Endothelial cell of umbilical vein (primary cell): ENCODE measurements at regions not wholly inside any gene's neighbourhood (a gene's known extent, or its start where the extent isn't known, plus 50 kb on each side); places are given as distances from the start of the nearest gene placed in this dataset.

Source experiments
- BruUV-seq: library from RNA; stranded (reverse); fragments of 400-500 nt; replicated peaks from 2 replicates; lab custom pipeline; 2021; lab: Mats Ljungman, UMichigan
- CTCF ChIA-PET: fragments of 300-600, 350-600 bp; sonication (Branson Sonifier 250); formaldehyde crosslinking; loops from one replicate; lab custom pipeline; 2021; ENCODE audit warnings: antibody characterized with exemption, inconsistent platforms; lab: Charles Lee
- POLR2A ChIA-PET: fragments of 300-600, 350-600 bp; sonication (Branson Sonifier 250); formaldehyde crosslinking; loops from one replicate; lab custom pipeline; 2021; ENCODE audit warnings: antibody characterized with exemption, inconsistent platforms; lab: Charles Lee
- DNase-seq: peaks from one replicate; pipeline ENCODE4 v3.0.0-alpha.2; 2011; ENCODE audit warnings: low read depth, low spot score
- FAIRE-seq: peaks from 2 replicates; lab custom pipeline; 2011; peaks lifted over from hg19 to GRCh38; lab: Jason Lieb, UNC
- H2AFZ ChIP-seq: 2 replicates; pipeline ENCODE4 v1.6.0; 2012; ENCODE audit warnings: low read depth, low read length, control low read depth, inconsistent platforms
- H3K27ac ChIP-seq: 2 replicates; pipeline ENCODE4 v1.5.1; 2011; ENCODE audit warnings: low read depth, mild to moderate bottlenecking, control low read depth, low read length, moderate library complexity; ENCODE audit not compliant: insufficient read depth
- H3K27me3 ChIP-seq, 2 experiments: 2 replicates each; pipeline versions ENCODE4 v1.6.0 to v1.6.1; 2011; ENCODE audit warnings: low read length in 2 of 2, mixed read lengths in 1 of 2; ENCODE audit not compliant: control insufficient read depth in 2 of 2, insufficient read depth in 2 of 2
- H3K36me3 ChIP-seq, 2 experiments: 2 replicates in 1 of 2; 3 replicates in 1 of 2; pipeline ENCODE4 v1.5.1; 2011; ENCODE audit warnings: low read length in 2 of 2, mild to moderate bottlenecking in 1 of 2, moderate library complexity in 1 of 2; ENCODE audit not compliant: control insufficient read depth in 2 of 2, insufficient read depth in 2 of 2; ENCODE audit errors: extremely low read depth in 1 of 2
- H3K4me1 ChIP-seq: 3 replicates; pipeline ENCODE4 v1.5.1; 2011; ENCODE audit warnings: mild to moderate bottlenecking, low read length; ENCODE audit not compliant: control insufficient read depth, insufficient read depth; ENCODE audit errors: extremely low read depth
- H3K4me2 ChIP-seq: 2 replicates; pipeline ENCODE4 v1.6.1; 2011; ENCODE audit warnings: low read length, control low read depth, mixed read lengths; ENCODE audit not compliant: insufficient read depth
- H3K4me3 ChIP-seq, 3 experiments: fragments of 200-600 bp in 1 of 3; sonication (generic), shearing (Covaris generic) in 1 of 3; replicated peaks in 1 of 3; 2 replicates each; pipeline ENCODE4 v1.5.1; 2011 to 2016; ENCODE audit warnings: control low read depth in 3 of 3, low read length in 3 of 3, mild to moderate bottlenecking in 2 of 3, inconsistent platforms in 1 of 3, low read depth in 1 of 3, moderate library complexity in 1 of 3; ENCODE audit not compliant: insufficient read depth in 1 of 3
- H3K79me2 ChIP-seq: 2 replicates; pipeline ENCODE4 v1.6.0; 2012; ENCODE audit warnings: low read length, inconsistent platforms; ENCODE audit not compliant: control insufficient read depth, insufficient read depth
- H3K9ac ChIP-seq: replicated peaks from 2 replicates; pipeline ENCODE3; 2011; ENCODE audit warnings: low read length, control low read depth; ENCODE audit not compliant: insufficient read depth; ENCODE audit errors: extremely low read depth
- H3K9me1 ChIP-seq: replicated peaks from 3 replicates; pipeline ENCODE4 v1.6.0; 2011; ENCODE audit warnings: mild to moderate bottlenecking, low read length; ENCODE audit not compliant: control insufficient read depth, insufficient read depth; ENCODE audit errors: extremely low read depth
- H3K9me3 ChIP-seq: replicated peaks from 2 replicates; pipeline ENCODE4 v1.5.1; 2012; ENCODE audit warnings: low read length, inconsistent platforms; ENCODE audit not compliant: control insufficient read depth, insufficient read depth
- H4K20me1 ChIP-seq: replicated peaks from 2 replicates; pipeline ENCODE3; 2011; ENCODE audit warnings: mild to moderate bottlenecking, low read length; ENCODE audit not compliant: control insufficient read depth, insufficient read depth; ENCODE audit errors: extremely low read depth
- CTCF ChIP-seq, 2 donors: IDR thresholded peaks; 1 replicate in 1 of 2; 2 replicates in 1 of 2; pipeline ENCODE4 v1.5.1; 2011; ENCODE audit warnings: low read length in 2 of 2, mild to moderate bottlenecking in 2 of 2, moderate library complexity in 2 of 2, control low read depth in 1 of 2, inconsistent platforms in 1 of 2, low read depth in 1 of 2; ENCODE audit not compliant: insufficient read depth in 1 of 2; ENCODE audit errors: extremely low read depth in 1 of 2
- EZH2 ChIP-seq: IDR thresholded peaks from 2 replicates; pipeline ENCODE4 v1.6.1; 2012; ENCODE audit warnings: borderline replicate concordance, low read depth, mild to moderate bottlenecking, moderate library complexity, low read length, inconsistent platforms; ENCODE audit not compliant: severe bottlenecking
- FOS ChIP-seq: IDR thresholded peaks from 2 replicates; pipeline ENCODE4 v1.6.1; 2011; ENCODE audit warnings: mild to moderate bottlenecking, low read length, moderate library complexity, borderline replicate concordance; ENCODE audit not compliant: insufficient read depth
- GATA2 ChIP-seq: IDR thresholded peaks from 2 replicates; pipeline ENCODE4 v1.7.0; 2011; ENCODE audit warnings: low read depth, mild to moderate bottlenecking, moderate library complexity, mixed read lengths, low read length; ENCODE audit not compliant: insufficient read length, insufficient read depth
- JUN ChIP-seq: IDR thresholded peaks from 2 replicates; pipeline ENCODE4 v1.6.1; 2011; ENCODE audit warnings: borderline replicate concordance, low read depth; ENCODE audit not compliant: insufficient read length, insufficient read depth
- MAX ChIP-seq: IDR thresholded peaks from 2 replicates; pipeline ENCODE4 v1.6.1; 2011; ENCODE audit not compliant: insufficient read depth, insufficient read length
- MYC ChIP-seq: IDR thresholded peaks from one replicate; pipeline ENCODE4 v1.6.1; 2011; ENCODE audit warnings: mild to moderate bottlenecking, low read depth, low read length
- POLR2A ChIP-seq: IDR thresholded peaks from 2 replicates; pipeline ENCODE4 v1.6.1; 2012; ENCODE audit warnings: low read depth, mild to moderate bottlenecking, control low read depth, low read length
- POLR2AphosphoS5 ChIP-seq: IDR thresholded peaks from 2 replicates; pipeline ENCODE4 v1.6.1; 2012; ENCODE audit warnings: low read depth, mild to moderate bottlenecking, control low read depth, low read length, moderate library complexity; ENCODE audit not compliant: insufficient read depth
- dilution Hi-C: fragments of 300-500 bp; cut with MboI; formaldehyde crosslinking; loops from one replicate; pipeline ENCODE4 v1.15.0; 2019; ENCODE audit warnings: low sequenced_read_pairs; ENCODE audit not compliant: extremely low pct_ligation_motif_present
- intact Hi-C: fragments of 100-400 bp; cut with micrococcal nuclease; formaldehyde crosslinking; loops from one replicate; pipeline ENCODE4 v1.10.0; 2022

GRCh38 chr7:47685712-47686376 lies 103.9 kb upstream of the TNS3 start:
- H3K27me3 ChIP-seq: no peaks in the 10 kb centered on the region
- H3K36me3 ChIP-seq: no peaks in the 10 kb centered on the region
- FAIRE-seq (no peak), DNase-seq (no peak)
- no peak overlapping the region for H3K4me3 ChIP-seq
- H3K27ac ChIP-seq: no peak overlapping the region
- intact Hi-C loops (no loop called here), dilution Hi-C loops (no loop called here)
- H3K4me2 ChIP-seq: no peak overlapping the region
- H3K79me2 ChIP-seq: no peaks in the 10 kb centered on the region
- H2AFZ ChIP-seq: no peak overlapping the region
- no peaks in the 10 kb centered on the region for H4K20me1 ChIP-seq
- no TSS peak for BruUV-seq
- ChIA-PET POLR2A (no interaction called here), CTCF (interaction anchor here (0.9 to 1.5 kb wide), 3 partner anchors 10 to 420 kb away, joined by 3 to 5 read pairs (median 4); no protein-coding TSS in a partner anchor)
- H3K4me1 ChIP-seq: no peaks in the 10 kb centered on the region
- TF ChIP-seq POLR2A (no peak), MAX (no peak), POLR2AphosphoS5 (no peak), MYC (no peak), FOS (no peak), GATA2 (no peak), CTCF (IDR thresholded peaks at IDR 0.05; ENCODE audit: extremely low read depth in 1 of 2, insufficient read depth in 1 of 2, low read depth in 1 of 2, low read length in 2 of 2) (no peak), EZH2 (no peak), JUN (no peak)
- no peak overlapping the region for H3K9ac ChIP-seq
- H3K9me3 ChIP-seq: no peaks in the 10 kb centered on the region
- no peaks in the 10 kb centered on the region for H3K9me1 ChIP-seq
